Fibroblast of lung (primary cell): ENCODE measurements at regions not wholly inside any gene's neighbourhood (a gene's known extent, or its start where the extent isn't known, plus 50 kb on each side); places are given as distances from the start of the nearest gene placed in this dataset.
A peak's percentile ranks its signal among the peaks of the same experiment; 100 is the strongest.

Experiments used
- DNase-seq, 2 donors: peaks; one replicate each; pipeline versions ENCODE4 v3.0.0 to v3.0.0-alpha.2; 2010; ENCODE audit warnings: low read depth in 2 of 2
- H2AFZ ChIP-seq: 2 replicates; pipeline ENCODE4 v1.5.1; 2012; ENCODE audit warnings: low read length, control low read depth, inconsistent platforms
- H3K27ac ChIP-seq: 2 replicates; pipeline ENCODE4 v1.5.1; 2011; ENCODE audit warnings: low read length, control low read depth; ENCODE audit not compliant: insufficient read depth
- H3K27me3 ChIP-seq: 2 replicates; pipeline ENCODE4 v1.5.1; 2011; ENCODE audit warnings: mild to moderate bottlenecking, low read length; ENCODE audit not compliant: control insufficient read depth, insufficient read depth
- H3K36me3 ChIP-seq: 2 replicates; pipeline ENCODE4 v1.5.1; 2011; ENCODE audit warnings: low read length; ENCODE audit not compliant: control insufficient read depth, insufficient read depth
- H3K4me1 ChIP-seq: 2 replicates; pipeline ENCODE4 v1.5.1; 2011; ENCODE audit warnings: low read length; ENCODE audit not compliant: control insufficient read depth, insufficient read depth; ENCODE audit errors: extremely low read depth
- H3K4me2 ChIP-seq: 2 replicates; pipeline ENCODE4 v1.5.1; 2011; ENCODE audit warnings: low read length, control low read depth; ENCODE audit not compliant: insufficient read depth; ENCODE audit errors: extremely low read depth
- H3K4me3 ChIP-seq, 4 experiments: fragments of 200-600 bp in 1 of 4; sonication (generic) in 1 of 4; replicated peaks in 1 of 4; 2 replicates each; pipeline ENCODE4 v1.5.1; 2011 to 2016; ENCODE audit warnings: low read length in 4 of 4, low read depth in 3 of 4, mild to moderate bottlenecking in 3 of 4, control low read depth in 2 of 4, inconsistent platforms in 1 of 4, mixed read lengths in 1 of 4; ENCODE audit not compliant: insufficient read depth in 1 of 4; ENCODE audit errors: control extremely low read depth in 1 of 4
- H3K79me2 ChIP-seq: 2 replicates; pipeline ENCODE4 v1.5.1; 2012; ENCODE audit warnings: mild to moderate bottlenecking, low read length, inconsistent platforms; ENCODE audit not compliant: control insufficient read depth, insufficient read depth
- H3K9ac ChIP-seq: 2 replicates; pipeline ENCODE4 v1.5.1; 2011; ENCODE audit warnings: mild to moderate bottlenecking, low read length, control low read depth; ENCODE audit not compliant: insufficient read depth
- H3K9me3 ChIP-seq: 2 replicates; pipeline ENCODE4 v1.5.1; 2012; ENCODE audit warnings: low read depth, low read length; ENCODE audit not compliant: control insufficient read depth, insufficient read depth
- H4K20me1 ChIP-seq: 2 replicates; pipeline ENCODE4 v1.5.1; 2011; ENCODE audit warnings: low read length; ENCODE audit not compliant: control insufficient read depth, insufficient read depth; ENCODE audit errors: extremely low read depth
- CTCF ChIP-seq, 2 donors: IDR thresholded peaks in 1 of 2; conservative IDR thresholded peaks in 1 of 2; 1 replicate in 1 of 2; 2 replicates in 1 of 2; pipeline ENCODE4 v1.5.1; 2011 to 2012; ENCODE audit warnings: low read length in 2 of 2, control low read depth in 1 of 2, inconsistent platforms in 1 of 2, low read depth in 1 of 2, mild to moderate bottlenecking in 1 of 2
- EZH2 ChIP-seq: IDR thresholded peaks from 2 replicates; pipeline ENCODE4 v1.5.1; 2012; ENCODE audit warnings: low read length, control low read depth, mild to moderate bottlenecking; ENCODE audit errors: missing control alignments

GRCh38 chr3:168813225-168813802 lies 717.6 kb upstream of the GOLIM4 start:
- H3K27me3 ChIP-seq = no peaks in the 10 kb centered on the region
- no peaks in the 10 kb centered on the region for H4K20me1 ChIP-seq
- H3K4me3 ChIP-seq = no peak overlapping the region
- DNase-seq = no peak
- H3K9me3 ChIP-seq = no peaks in the 10 kb centered on the region
- no peaks in the 10 kb centered on the region for H3K36me3 ChIP-seq
- H3K4me2 ChIP-seq = no peak overlapping the region
- H3K79me2 ChIP-seq = no peaks in the 10 kb centered on the region
- no peak overlapping the region for H3K9ac ChIP-seq
- no peak overlapping the region for H2AFZ ChIP-seq
- TF ChIP-seq CTCF (conservative IDR thresholded peaks at IDR 0.05 in 1 of 2, IDR thresholded peaks at IDR 0.05 in 1 of 2; ENCODE audit: low read depth in 1 of 2, low read length in 2 of 2) (no peak), EZH2 (no peak)
- H3K4me1 ChIP-seq = no peaks in the 10 kb centered on the region
- no peak overlapping the region for H3K27ac ChIP-seq

GRCh38 chr3:168812234-168812633 lies 716.5 kb upstream of the GOLIM4 start:
- no peaks in the 10 kb centered on the region for H3K27me3 ChIP-seq
- no peak overlapping the region for H3K9ac ChIP-seq
- TF ChIP-seq CTCF (conservative IDR thresholded peaks at IDR 0.05 in 1 of 2, IDR thresholded peaks at IDR 0.05 in 1 of 2; ENCODE audit: low read depth in 1 of 2, low read length in 2 of 2) (no peak), EZH2 (no peak)
- H3K79me2 ChIP-seq = no peaks in the 10 kb centered on the region
- H3K9me3 ChIP-seq = no peaks in the 10 kb centered on the region
- no peaks in the 10 kb centered on the region for H4K20me1 ChIP-seq
- H3K36me3 ChIP-seq = no peaks in the 10 kb centered on the region
- no peak overlapping the region for H3K27ac ChIP-seq
- no peak overlapping the region for H3K4me2 ChIP-seq
- H2AFZ ChIP-seq = no peak overlapping the region
- DNase-seq = peak; percentile 2 to 17
- no peak overlapping the region for H3K4me3 ChIP-seq
- no peaks in the 10 kb centered on the region for H3K4me1 ChIP-seq

GRCh38 chr3:168808596-168808995 lies 712.9 kb upstream of the GOLIM4 start:
- TF ChIP-seq CTCF (conservative IDR thresholded peaks at IDR 0.05 in 1 of 2, IDR thresholded peaks at IDR 0.05 in 1 of 2; ENCODE audit: low read depth in 1 of 2, low read length in 2 of 2) (no peak), EZH2 (no peak)
- no peak overlapping the region for H3K27ac ChIP-seq
- no peaks in the 10 kb centered on the region for H3K4me1 ChIP-seq
- no peak for DNase-seq
- no peak overlapping the region for H3K4me3 ChIP-seq
- no peak overlapping the region for H2AFZ ChIP-seq
- no peaks in the 10 kb centered on the region for H4K20me1 ChIP-seq
- no peaks in the 10 kb centered on the region for H3K79me2 ChIP-seq
- no peaks in the 10 kb centered on the region for H3K9me3 ChIP-seq
- H3K36me3 ChIP-seq = no peaks in the 10 kb centered on the region
- H3K9ac ChIP-seq = no peak overlapping the region
- no peak overlapping the region for H3K4me2 ChIP-seq
- no peaks in the 10 kb centered on the region for H3K27me3 ChIP-seq
